Activated naive CD8-positive, alpha-beta T cell treated with anti-CD3 and anti-CD28 coated beads, Interleukin-2, amount 10 ng/mL, durations not matched to agents 7 days and 5 days (primary cell): ENCODE measurements at regions not wholly inside any gene's neighbourhood (a gene's known extent, or its start where the extent isn't known, plus 50 kb on each side); places are given as distances from the start of the nearest gene placed in this dataset.

ENCODE experiments used
- ATAC-seq: fragments of 150-1000 bp; cut with Tn5 transposase; one replicate; pipeline ENCODE4 v1.10.0; 2021; ENCODE audit warnings: low read depth, moderate library complexity
- POLR2A ChIA-PET: fragments of 350-600 bp; sonication (Branson Sonifier 250); formaldehyde crosslinking; loops from one replicate; lab custom pipeline; 2021; ENCODE audit warnings: antibody characterized with exemption; lab: Charles Lee
- DNase-seq: peaks from one replicate; pipeline ENCODE4 v3.0.0; 2021
- H3K27ac Mint-ChIP-seq: one replicate; pipeline ENCODE4 v1.8.0; 2022; ENCODE audit warnings: mild to moderate bottlenecking, mixed read lengths
- H3K27me3 Mint-ChIP-seq: one replicate; pipeline ENCODE4 v1.8.0; 2022; ENCODE audit warnings: mild to moderate bottlenecking, moderate library complexity, mixed read lengths
- H3K36me3 Mint-ChIP-seq: one replicate; pipeline ENCODE4 v1.8.0; 2021; ENCODE audit warnings: mild to moderate bottlenecking, mixed read lengths
- H3K4me1 Mint-ChIP-seq: one replicate; pipeline ENCODE4 v1.8.0; 2021; ENCODE audit warnings: mixed read lengths
- H3K4me3 Mint-ChIP-seq: one replicate; pipeline ENCODE4 v1.8.0; 2022; ENCODE audit warnings: mild to moderate bottlenecking, moderate library complexity, mixed read lengths
- H3K9me3 Mint-ChIP-seq: one replicate; pipeline ENCODE4 v1.8.0; 2021; ENCODE audit warnings: mixed read lengths

DNA sequence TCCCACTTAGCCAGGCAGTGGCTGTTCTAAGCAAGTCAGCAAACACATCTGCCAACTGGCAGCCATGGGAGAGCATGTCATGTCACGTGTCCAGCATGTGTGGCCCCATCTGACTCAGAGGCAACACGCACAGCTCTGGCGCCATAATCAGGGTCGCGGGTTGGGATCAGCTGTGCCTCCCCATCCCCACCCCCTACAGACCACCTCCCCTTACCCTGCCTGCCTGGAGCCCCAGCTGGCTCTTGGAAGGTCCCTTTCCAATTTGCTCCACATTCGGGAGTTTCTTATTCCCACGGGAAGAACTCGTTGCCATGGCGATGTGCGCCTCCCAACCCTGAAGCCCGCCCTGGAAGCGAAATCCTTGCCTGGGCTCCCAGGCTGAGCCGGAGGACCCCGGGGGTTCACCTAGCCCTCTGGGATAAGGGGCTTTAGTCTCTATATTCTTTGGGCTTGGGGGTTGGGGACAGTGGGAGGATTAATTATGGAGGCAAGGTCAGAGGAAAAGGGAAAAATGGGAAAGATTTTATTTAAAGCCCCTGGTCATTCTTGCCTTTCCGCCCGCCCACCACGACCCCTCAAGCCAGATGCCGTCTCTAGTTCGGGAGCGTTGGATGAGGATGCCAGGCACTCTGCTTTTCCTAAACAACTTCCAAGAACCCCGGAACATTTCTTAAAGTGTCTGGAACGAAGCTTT is 283.7 kb downstream of the ZEB1 start:
- no peak overlapping the region for H3K27ac Mint-ChIP-seq
- POLR2A ChIA-PET: no interaction called here
- no peak for DNase-seq

DNA sequence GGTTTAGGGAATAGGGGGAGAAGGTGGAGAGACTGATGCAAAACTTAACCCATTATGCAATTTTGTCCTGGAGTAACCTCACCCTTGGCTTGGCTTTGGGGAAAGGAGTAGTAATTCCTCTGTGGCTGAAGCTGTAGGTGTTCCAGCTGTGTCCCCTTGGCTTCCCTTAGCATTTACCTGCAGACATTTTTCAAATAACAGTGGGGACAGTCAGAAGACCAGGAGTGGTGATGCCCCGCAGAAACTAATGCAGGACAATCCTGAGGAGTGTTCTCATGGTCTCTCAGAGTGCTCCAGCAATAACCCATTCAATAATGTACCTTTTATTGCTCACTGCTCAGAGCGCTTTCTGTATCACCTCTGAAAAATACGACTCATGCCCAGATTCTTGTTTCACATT is 282.1 kb downstream of the ZEB1 start:
- Mint-ChIP-seq H3K4me3 (no peak overlapping the region), H3K36me3 (no peaks in the 10 kb centered on the region), H3K27me3 (peaks cover 9% of the 10 kb centered on the region), H3K4me1 (peaks cover 10% of the 10 kb centered on the region), H3K27ac (no peak overlapping the region), H3K9me3 (peaks cover 2% of the 10 kb centered on the region)
- ATAC-seq (no peak), DNase-seq (no peak)
- POLR2A ChIA-PET: no interaction called here

More for the DNA sequence above, 283.7 kb downstream of the ZEB1 start:
- peaks cover 10% of the 10 kb centered on the region for H3K4me1 Mint-ChIP-seq
- H3K27me3 Mint-ChIP-seq: peaks cover 9% of the 10 kb centered on the region
- H3K4me3 Mint-ChIP-seq: peak overlapping the region; percentile 66
- peaks cover 2% of the 10 kb centered on the region for H3K9me3 Mint-ChIP-seq
- ATAC-seq: no peak
- no peaks in the 10 kb centered on the region for H3K36me3 Mint-ChIP-seq

DNA sequence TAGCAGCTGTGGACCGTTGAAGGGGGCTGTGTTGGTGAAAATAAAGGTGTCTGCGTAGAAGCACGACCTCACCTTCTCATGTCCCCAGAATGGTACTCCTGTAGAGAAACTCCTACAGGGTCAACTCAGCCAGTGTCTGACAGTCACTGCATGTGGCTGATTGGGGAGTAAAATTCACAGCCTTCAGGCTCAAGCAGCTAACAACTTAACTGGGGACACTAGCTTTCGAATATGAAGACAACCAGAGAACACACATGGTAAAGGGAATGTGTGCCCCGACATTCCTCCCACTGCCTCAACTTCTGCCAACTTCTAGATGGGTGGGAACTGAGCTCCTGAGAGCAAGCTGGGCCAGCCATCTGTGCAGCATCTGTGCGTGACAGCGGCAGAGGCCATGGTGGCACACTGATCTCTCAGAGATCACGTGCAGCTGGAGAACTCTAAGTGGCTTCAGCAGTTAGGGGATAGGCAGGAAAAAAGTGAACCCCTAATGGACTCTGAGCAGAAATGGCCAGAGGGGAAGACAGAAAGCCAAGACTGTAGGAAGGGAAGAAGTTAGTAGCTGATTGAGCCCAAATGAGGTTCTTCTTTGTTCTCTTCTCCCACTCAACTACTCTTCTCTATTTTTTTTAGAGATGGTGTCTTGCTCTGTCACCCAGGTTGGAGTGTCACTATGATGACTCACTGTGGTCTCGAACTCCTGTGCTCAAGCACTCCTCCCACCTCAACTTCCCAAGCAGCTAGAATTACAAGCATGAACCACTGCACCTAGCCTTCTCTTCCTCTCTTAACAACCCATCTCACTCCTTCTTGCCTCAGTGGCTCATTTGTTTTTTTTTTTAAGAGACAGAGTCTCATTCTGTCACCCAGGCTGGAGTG is 280.8 kb downstream of the ZEB1 start:
- H3K9me3 Mint-ChIP-seq: peaks cover 2% of the 10 kb centered on the region
- no peak overlapping the region for H3K4me3 Mint-ChIP-seq
- DNase-seq (no peak), ATAC-seq (no peak)
- H3K27ac Mint-ChIP-seq: no peak overlapping the region
- no peaks in the 10 kb centered on the region for H3K36me3 Mint-ChIP-seq
- H3K27me3 Mint-ChIP-seq: peaks cover 9% of the 10 kb centered on the region
- POLR2A ChIA-PET: no interaction called here
- H3K4me1 Mint-ChIP-seq: peaks cover 10% of the 10 kb centered on the region

DNA sequence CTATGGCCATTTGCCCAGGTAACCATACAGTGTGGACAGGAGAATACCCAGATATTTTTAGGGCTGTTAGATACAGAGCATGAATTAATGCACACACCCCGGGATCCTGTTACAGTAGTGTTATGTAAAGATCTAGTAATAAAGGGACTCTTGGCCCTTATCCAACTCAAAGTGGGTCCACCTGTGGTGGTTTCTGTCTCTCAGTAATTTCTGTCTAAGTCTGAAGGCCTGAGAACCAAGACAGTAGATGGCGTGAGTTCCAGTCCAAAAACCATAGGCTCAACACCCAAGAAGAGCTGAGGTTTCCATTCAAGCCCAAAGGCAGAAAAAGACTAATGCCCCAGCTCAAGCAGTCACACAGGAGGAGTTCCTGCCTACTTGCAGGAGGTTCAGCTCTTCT is 277.7 kb downstream of the ZEB1 start:
- peaks cover 9% of the 10 kb centered on the region for H3K27me3 Mint-ChIP-seq

DNA sequence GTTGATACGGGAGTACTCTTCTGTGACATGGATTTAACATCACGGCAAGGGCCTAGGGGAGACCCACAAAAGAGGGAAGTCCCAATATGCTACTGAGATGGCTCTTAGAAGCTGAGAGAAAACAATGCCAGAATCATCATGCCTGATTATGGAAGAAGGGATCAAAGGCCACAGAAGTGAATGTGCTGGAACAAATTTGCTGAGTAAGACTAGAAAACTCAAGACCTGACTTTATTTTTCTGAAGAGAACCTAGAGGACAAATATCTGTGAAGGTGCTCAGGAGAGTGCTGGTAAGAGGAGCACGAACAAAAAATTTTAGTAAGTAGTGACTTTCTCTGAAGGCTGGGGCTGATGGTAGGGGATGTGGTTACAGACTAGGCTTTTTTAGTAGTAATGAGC is 277.0 kb downstream of the ZEB1 start:
- POLR2A ChIA-PET: no interaction called here
- DNase-seq: no peak
- no peak overlapping the region for H3K4me3 Mint-ChIP-seq
- peaks cover 5% of the 10 kb centered on the region for H3K4me1 Mint-ChIP-seq
- H3K36me3 Mint-ChIP-seq: peaks cover 2% of the 10 kb centered on the region
- H3K27me3 Mint-ChIP-seq: peaks cover 7% of the 10 kb centered on the region
- H3K9me3 Mint-ChIP-seq: peaks cover 8% of the 10 kb centered on the region
- no peak overlapping the region for H3K27ac Mint-ChIP-seq
- no peak for ATAC-seq

More for the DNA sequence above, 277.7 kb downstream of the ZEB1 start:
- H3K4me3 Mint-ChIP-seq: no peak overlapping the region
- H3K9me3 Mint-ChIP-seq: peaks cover 5% of the 10 kb centered on the region
- DNase-seq: no peak
- peaks cover 2% of the 10 kb centered on the region for H3K36me3 Mint-ChIP-seq
- H3K4me1 Mint-ChIP-seq: peaks cover 5% of the 10 kb centered on the region
- POLR2A ChIA-PET: no interaction called here
- no peak overlapping the region for H3K27ac Mint-ChIP-seq
- no peak for ATAC-seq

DNA sequence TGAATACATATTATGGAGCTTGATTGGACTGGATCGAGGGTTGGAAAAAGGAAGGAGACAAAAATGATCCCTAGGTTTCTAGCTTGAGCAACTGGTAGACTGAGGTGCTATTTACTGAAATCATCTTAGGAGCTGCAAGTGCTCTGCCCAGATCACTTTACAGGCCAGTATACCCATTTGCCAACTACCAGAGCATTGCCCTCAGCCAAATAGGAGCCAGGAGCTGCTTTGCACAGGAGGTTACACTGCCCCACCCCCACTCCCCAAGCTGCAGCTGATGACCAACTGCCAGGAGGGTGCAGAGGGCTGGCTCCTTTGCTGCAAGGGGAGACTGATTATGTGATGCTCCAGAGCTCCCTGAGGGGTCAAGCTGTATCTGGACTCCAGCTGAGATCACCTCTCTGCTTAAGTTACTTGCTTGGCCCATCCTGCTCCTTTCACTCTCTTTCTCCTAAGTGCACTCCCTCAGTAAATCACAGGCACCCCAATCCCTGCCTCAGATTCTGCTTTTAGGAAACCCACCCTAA is 275.4 kb downstream of the ZEB1 start:
- Mint-ChIP-seq H3K36me3 (peaks cover 2% of the 10 kb centered on the region), H3K4me1 (no peaks in the 10 kb centered on the region), H3K27me3 (no peaks in the 10 kb centered on the region), H3K27ac (no peak overlapping the region), H3K4me3 (no peak overlapping the region), H3K9me3 (peaks cover 12% of the 10 kb centered on the region)
- DNase-seq: no peak
- POLR2A ChIA-PET: no interaction called here
- no peak for ATAC-seq

DNA sequence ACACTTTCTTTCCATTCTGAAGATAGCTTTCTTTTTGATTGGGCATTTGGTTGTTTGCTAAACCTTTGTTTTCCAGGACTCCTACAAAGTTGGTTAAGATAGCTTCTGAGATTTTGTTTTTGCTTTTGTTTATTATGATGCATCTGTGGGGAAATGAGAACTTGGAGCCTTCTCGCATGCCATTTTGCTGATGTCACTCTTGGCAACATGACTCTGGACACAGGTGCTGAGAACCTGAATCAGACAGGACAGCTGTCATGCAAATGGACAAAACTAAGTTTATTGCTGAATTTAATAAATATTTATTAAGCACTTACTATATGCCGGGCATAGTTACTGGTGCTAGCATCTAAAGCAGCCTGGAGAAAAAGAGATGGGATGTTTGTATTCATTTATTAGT is 274.1 kb downstream of the ZEB1 start:
- H3K4me3 Mint-ChIP-seq: no peak overlapping the region
- no peaks in the 10 kb centered on the region for H3K4me1 Mint-ChIP-seq
- H3K27me3 Mint-ChIP-seq: no peaks in the 10 kb centered on the region
- no peak for DNase-seq
- POLR2A ChIA-PET: no interaction called here
- no peak for ATAC-seq
- H3K9me3 Mint-ChIP-seq: peaks cover 10% of the 10 kb centered on the region
- H3K36me3 Mint-ChIP-seq: peaks cover 2% of the 10 kb centered on the region
- no peak overlapping the region for H3K27ac Mint-ChIP-seq

DNA sequence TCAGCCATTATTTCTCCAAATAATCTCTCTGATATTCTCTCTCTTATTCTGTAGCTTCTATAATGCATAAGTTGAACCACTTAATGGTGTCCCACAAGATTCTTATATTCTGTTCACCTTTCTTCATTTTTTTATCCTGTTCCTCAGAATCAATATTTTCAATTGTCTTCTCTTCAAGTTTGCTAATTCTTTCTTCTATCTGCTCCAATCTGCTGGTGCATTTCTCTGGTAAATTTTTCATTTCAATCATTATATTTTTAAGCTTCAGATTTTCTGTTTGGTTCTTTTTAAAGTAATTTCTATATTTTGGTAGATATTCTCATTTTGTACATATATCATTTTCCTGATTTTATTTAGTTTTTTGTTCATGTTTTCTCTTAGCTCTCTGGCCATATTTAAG is 272.6 kb downstream of the ZEB1 start:
- Mint-ChIP-seq H3K27me3 (no peaks in the 10 kb centered on the region), H3K36me3 (peaks cover 2% of the 10 kb centered on the region), H3K9me3 (peaks cover 10% of the 10 kb centered on the region), H3K4me1 (peaks cover 8% of the 10 kb centered on the region), H3K4me3 (no peak overlapping the region), H3K27ac (no peak overlapping the region)
- POLR2A ChIA-PET: no interaction called here
- no peak for DNase-seq
- no peak for ATAC-seq

DNA sequence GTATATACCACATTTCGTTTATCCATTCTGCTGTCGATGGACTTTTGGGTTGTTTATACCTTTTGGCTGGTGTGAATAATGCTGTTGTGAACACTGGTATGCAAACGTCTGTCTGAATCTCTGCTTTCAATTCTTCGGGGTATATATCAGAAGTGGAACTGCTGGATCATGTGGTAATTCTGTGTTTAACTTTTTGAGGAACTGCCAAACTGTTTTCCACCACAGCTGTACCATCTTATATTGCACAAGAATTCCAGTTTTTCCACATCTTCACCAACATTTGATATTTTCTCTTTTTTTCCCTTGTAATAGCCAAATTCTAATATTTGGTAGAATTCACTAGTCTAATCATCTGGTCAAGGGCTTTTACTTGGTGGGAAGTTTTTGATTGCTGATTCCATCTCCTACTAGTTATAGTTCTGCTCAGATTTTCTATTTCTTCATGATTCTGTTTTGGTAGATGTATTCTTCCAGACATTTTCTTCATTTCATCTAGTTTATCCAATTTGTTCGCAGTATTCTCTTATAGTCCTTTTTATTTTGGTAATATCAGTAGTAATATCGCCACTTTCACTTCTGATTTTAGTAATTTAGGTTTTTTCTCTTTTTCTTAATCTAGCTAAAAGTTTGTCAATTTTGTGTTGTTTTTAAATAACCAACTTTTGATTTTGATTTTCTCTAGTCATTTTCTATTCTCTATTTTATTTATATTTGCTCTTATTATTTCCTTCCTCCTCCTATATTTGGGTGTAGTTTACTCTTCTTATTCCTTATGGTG is 271.2 kb downstream of the ZEB1 start:
- peaks cover 8% of the 10 kb centered on the region for H3K4me1 Mint-ChIP-seq
- H3K27ac Mint-ChIP-seq: no peak overlapping the region
- ATAC-seq (no peak), DNase-seq (no peak)
- H3K4me3 Mint-ChIP-seq: no peak overlapping the region
- H3K27me3 Mint-ChIP-seq: no peaks in the 10 kb centered on the region
- H3K36me3 Mint-ChIP-seq: peaks cover 2% of the 10 kb centered on the region
- POLR2A ChIA-PET: no interaction called here
- H3K9me3 Mint-ChIP-seq: peaks cover 10% of the 10 kb centered on the region

DNA sequence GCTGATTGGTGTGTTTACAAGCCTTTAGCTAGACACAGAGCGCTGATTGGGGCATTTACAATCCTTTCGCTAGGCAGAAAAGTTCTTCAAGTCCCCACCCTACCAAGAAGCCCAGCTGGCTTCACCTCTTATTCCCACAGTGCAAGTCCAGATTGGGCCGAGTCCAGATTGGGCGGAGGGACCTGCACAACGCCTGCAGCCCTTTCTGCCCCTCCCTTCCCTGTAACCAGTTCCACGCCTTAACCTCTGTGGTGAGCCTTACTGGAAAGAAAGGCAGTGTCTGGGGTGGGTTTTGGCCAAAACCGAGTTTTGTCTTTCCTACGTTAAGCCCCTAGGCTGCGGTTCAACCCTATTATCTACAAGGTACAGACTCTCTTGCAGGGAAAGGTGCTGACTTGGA is 268.7 kb downstream of the ZEB1 start:
- Mint-ChIP-seq H3K27me3 (no peaks in the 10 kb centered on the region), H3K27ac (no peak overlapping the region), H3K36me3 (peaks cover 2% of the 10 kb centered on the region), H3K9me3 (peaks cover 10% of the 10 kb centered on the region), H3K4me3 (peak overlapping the region; percentile 44), H3K4me1 (peaks cover 8% of the 10 kb centered on the region)
- DNase-seq (no peak), ATAC-seq (no peak)
- POLR2A ChIA-PET: no interaction called here

DNA sequence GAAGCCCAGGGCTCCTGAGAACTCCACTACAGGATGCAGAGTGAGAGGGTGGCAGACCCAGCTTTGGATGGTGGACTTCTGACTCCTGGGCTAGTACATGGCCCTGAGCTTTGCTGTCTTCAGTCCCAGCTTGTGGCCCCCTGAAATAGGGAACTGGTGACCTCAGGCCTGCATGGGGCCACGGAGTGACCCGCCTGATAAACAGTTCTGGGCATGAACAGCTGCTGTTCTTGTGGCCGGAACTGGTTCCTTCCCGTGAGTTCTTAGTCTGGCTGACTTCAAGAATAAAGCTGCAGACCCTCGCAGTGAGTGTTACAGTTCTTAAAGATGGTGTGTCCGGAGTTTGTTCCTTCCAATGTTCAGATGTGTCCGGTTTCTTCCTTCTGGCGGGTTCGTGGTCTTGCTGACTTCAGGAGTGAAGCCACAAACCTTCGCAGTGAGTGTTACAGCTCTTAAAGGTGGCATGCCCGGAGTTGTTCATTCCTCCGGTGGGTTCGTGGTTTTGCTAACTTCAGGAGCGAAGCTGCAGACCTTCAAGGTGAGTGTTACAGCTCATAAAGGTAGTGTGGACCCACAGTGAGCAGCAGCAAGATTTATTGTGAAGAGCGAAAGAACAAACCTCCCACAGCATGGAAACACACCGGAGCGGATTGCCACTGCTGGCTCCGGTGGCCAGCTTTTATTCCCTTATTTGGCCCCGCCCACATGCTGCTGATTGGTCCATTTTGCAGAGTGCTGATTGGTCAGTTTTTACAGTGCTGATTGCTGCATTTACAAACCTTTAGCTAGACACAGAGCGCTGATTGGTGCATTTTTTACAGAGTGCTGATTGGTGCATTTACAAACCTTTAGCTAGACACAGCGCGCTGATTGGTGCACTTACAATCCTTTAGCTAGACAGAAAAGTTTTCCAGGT is 268.0 kb downstream of the ZEB1 start:
- Mint-ChIP-seq H3K36me3 (no peaks in the 10 kb centered on the region), H3K4me3 (peak overlapping the region; percentile 44), H3K27ac (no peak overlapping the region), H3K27me3 (no peaks in the 10 kb centered on the region), H3K9me3 (peaks cover 8% of the 10 kb centered on the region), H3K4me1 (peaks cover 8% of the 10 kb centered on the region)
- DNase-seq (no peak), ATAC-seq (no peak)
- POLR2A ChIA-PET: no interaction called here

DNA sequence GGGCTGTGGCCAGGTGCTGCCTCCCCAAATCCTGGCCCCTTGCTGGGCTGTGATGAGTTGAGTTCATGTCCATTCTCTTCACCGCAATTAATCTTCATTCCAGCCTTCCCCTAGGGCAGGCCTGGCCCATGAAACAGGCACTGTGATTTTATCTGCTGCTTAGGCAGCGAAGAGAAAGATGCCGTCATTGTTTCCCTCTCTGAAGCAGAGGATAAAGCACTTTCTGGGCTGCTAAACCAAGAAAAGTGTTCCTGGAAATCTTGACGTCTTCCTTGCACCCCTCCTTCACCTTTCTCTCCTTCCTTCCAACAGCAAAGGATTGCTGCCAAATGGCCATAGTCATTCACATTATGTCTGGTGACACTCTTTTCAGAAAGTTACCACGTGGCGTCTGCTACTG is 265.9 kb downstream of the ZEB1 start:
- POLR2A ChIA-PET: no interaction called here
- Mint-ChIP-seq H3K27me3 (no peaks in the 10 kb centered on the region), H3K27ac (no peak overlapping the region), H3K4me3 (no peak overlapping the region), H3K4me1 (peaks cover 9% of the 10 kb centered on the region), H3K36me3 (no peaks in the 10 kb centered on the region), H3K9me3 (no peaks in the 10 kb centered on the region)
- DNase-seq (no peak), ATAC-seq (no peak)
